Spleen (tissue), 11 donors: ENCODE measurements at regions not wholly inside any gene's neighbourhood (a gene's known extent, or its start where the extent isn't known, plus 50 kb on each side); places are given as distances from the start of the nearest gene placed in this dataset.

Experiments
- DNase-seq: peaks from one replicate; pipeline ENCODE4 v3.0.0-alpha.2; 2020
- H3K27ac ChIP-seq, 8 donors: fragments of 200-600 bp; sonication (generic) in 7 of 8; 1 replicate in 4 of 8; 2 replicates in 4 of 8; pipeline versions ENCODE4 v1.5.0 to v1.8.0; 2016 to 2021; ENCODE audit warnings: inconsistent platforms in 4 of 8, mild to moderate bottlenecking in 4 of 8, moderate library complexity in 1 of 8
- H3K27me3 ChIP-seq, 7 donors: fragments of 200-600 bp; sonication (generic) in 6 of 7; replicated peaks in 1 of 7; 1 replicate in 4 of 7; 2 replicates in 3 of 7; pipeline versions ENCODE4 v1.5.0 to v1.8.0; 2016 to 2021; ENCODE audit warnings: inconsistent platforms in 3 of 7, mild to moderate bottlenecking in 1 of 7
- H3K36me3 ChIP-seq, 6 donors: fragments of 200-600 bp; sonication (generic) in 5 of 6; 1 replicate in 4 of 6; 2 replicates in 2 of 6; pipeline versions ENCODE4 v1.5.0 to v1.8.0; 2016 to 2021; ENCODE audit warnings: inconsistent platforms in 2 of 6
- H3K4me1 ChIP-seq, 6 donors: fragments of 200-600 bp; sonication (generic) in 5 of 6; 1 replicate in 3 of 6; 2 replicates in 3 of 6; pipeline versions ENCODE4 v1.5.0 to v1.8.0; 2016 to 2021; ENCODE audit warnings: inconsistent platforms in 3 of 6
- H3K4me3 ChIP-seq, 8 donors: fragments of 200-600 bp; sonication (generic) in 7 of 8; 1 replicate in 4 of 8; 2 replicates in 4 of 8; pipeline versions ENCODE4 v1.5.0 to v1.8.0; 2016 to 2021; ENCODE audit warnings: inconsistent platforms in 4 of 8, mild to moderate bottlenecking in 4 of 8, moderate library complexity in 2 of 8
- H3K9me3 ChIP-seq, 8 donors: fragments of 200-600 bp; sonication (generic) in 7 of 8; 1 replicate in 4 of 8; 2 replicates in 4 of 8; pipeline versions ENCODE4 v1.5.0 to v1.8.0; 2016 to 2021; ENCODE audit warnings: inconsistent platforms in 4 of 8
- CTCF ChIP-seq, 11 experiments: fragments of 200-600 bp in 7 of 11; fragments of 450-650 bp in 4 of 11; sonication (generic) in 4 of 11; IDR thresholded peaks in 8 of 11; conservative IDR thresholded peaks in 3 of 11; 1 replicate in 7 of 11; 2 replicates in 4 of 11; pipeline versions ENCODE4 v1.4.0 to v1.8.0; 2016 to 2021; ENCODE audit warnings: antibody characterized with exemption in 11 of 11, inconsistent platforms in 4 of 11, mild to moderate bottlenecking in 1 of 11
- POLR2A ChIP-seq, 3 donors: fragments of 450-650 bp; IDR thresholded peaks; one replicate each; pipeline ENCODE4 v1.5.1; 2017; ENCODE audit warnings: antibody characterized with exemption in 3 of 3, mild to moderate bottlenecking in 1 of 3
- POLR2AphosphoS5 ChIP-seq, 3 donors: sonication (generic); formaldehyde crosslinking; IDR thresholded peaks; one replicate each; pipeline ENCODE4 v1.5.1; 2017; ENCODE audit warnings: antibody characterized with exemption in 3 of 3
- WGBS, 5 donors: extraction: QIAGEN DNeasy Blood & Tissue Kit in 3 of 5; methylation state at CpG; one replicate each; pipeline versions ENCODE4 v1.1.5 to v1.1.7; 2013 to 2018; 5-methylcytosine and 5-hydroxymethylcytosine counted together
- intact Hi-C: fragments of 100-400 bp; cut with DNase I; formaldehyde crosslinking; loops from one replicate; pipeline ENCODE4 v1.15.0; 2023; ENCODE audit warnings: low total_unique reads
- donor health status: healthy with polysubstance abuse.
- donor health status: DM: no; HTN: no; CAD: no; lungs with moderate emphysema.
- donor health status: DM: no; HTN: no; CAD: no.
- donor health status: Bipolar disorder and iron deficiency.
- donor health status: healthy.
- donor health status: DM: no; HTN: no; CAD: no.
- donor health status: DM: yes; HTN: yes; CAD: no.

GRCh38 chr5:67809589-67809988 lies 406.0 kb upstream of the PIK3R1 start:
- Histone ChIP-seq H3K4me3 (no peak overlapping the region), H3K36me3 (no peaks in the 10 kb centered on the region), H3K9me3 (no peaks in the 10 kb centered on the region), H3K4me1 (peaks cover 0 to under 1% (median 0%) of the 10 kb centered on the region in 6 donors), H3K27ac (no peak overlapping the region), H3K27me3 (no peaks in the 10 kb centered on the region)
- no peak for DNase-seq
- no peak for TF ChIP-seq POLR2AphosphoS5 (IDR thresholded peaks at IDR 0.05)
- TF ChIP-seq CTCF (IDR thresholded peaks at IDR 0.05 in 8 of 11, conservative IDR thresholded peaks at IDR 0.05 in 3 of 11), result no peak
- no peak for TF ChIP-seq POLR2A (IDR thresholded peaks at IDR 0.05)
- 48 to 71% (median 63%) methylated on average over 5 of the region's 5 CpGs for WGBS, 5 donors
- intact Hi-C loops, result no loop called here

- H3K4me1 ChIP-seq, result no peaks in the 10 kb centered on the region
- intact Hi-C loops, result no loop called here
- WGBS, 5 donors, result 88 to 92% (median 89%) methylated on average over 2 of the region's 2 CpGs
- H3K27ac ChIP-seq, result no peak overlapping the region
- H3K9me3 ChIP-seq, result no peaks in the 10 kb centered on the region
- TF ChIP-seq POLR2A (IDR thresholded peaks at IDR 0.05) (no peak), POLR2AphosphoS5 (IDR thresholded peaks at IDR 0.05) (no peak), CTCF (IDR thresholded peaks at IDR 0.05 in 8 of 11, conservative IDR thresholded peaks at IDR 0.05 in 3 of 11) (no peak)
- no peaks in the 10 kb centered on the region for H3K36me3 ChIP-seq
- no peak for DNase-seq
- no peaks in the 10 kb centered on the region for H3K27me3 ChIP-seq
- H3K4me3 ChIP-seq, result no peak overlapping the region
Measured at GRCh38 chr5:67808340-67808739, 407.2 kb upstream of the PIK3R1 start.

GRCh38 chr5:67807439-67807888 lies 408.1 kb upstream of the PIK3R1 start:
- H3K27ac ChIP-seq, result no peak overlapping the region
- no peaks in the 10 kb centered on the region for H3K4me1 ChIP-seq
- H3K36me3 ChIP-seq, result no peaks in the 10 kb centered on the region
- TF ChIP-seq POLR2AphosphoS5 (IDR thresholded peaks at IDR 0.05) (no peak), POLR2A (IDR thresholded peaks at IDR 0.05) (no peak), CTCF (IDR thresholded peaks at IDR 0.05 in 8 of 11, conservative IDR thresholded peaks at IDR 0.05 in 3 of 11) (no peak)
- H3K4me3 ChIP-seq, result no peak overlapping the region
- intact Hi-C loops, result no loop called here
- H3K9me3 ChIP-seq, result no peaks in the 10 kb centered on the region
- H3K27me3 ChIP-seq, result no peaks in the 10 kb centered on the region
- 81 to 94% (median 86%) methylated on average over 1 of the region's 1 CpG for WGBS, 5 donors
- no peak for DNase-seq

GRCh38 chr5:67806654-67807438 lies 408.7 kb upstream of the PIK3R1 start:
- TF ChIP-seq CTCF (IDR thresholded peaks at IDR 0.05 in 8 of 11, conservative IDR thresholded peaks at IDR 0.05 in 3 of 11) (no peak), POLR2AphosphoS5 (IDR thresholded peaks at IDR 0.05) (no peak), POLR2A (IDR thresholded peaks at IDR 0.05) (no peak)

More at GRCh38 chr5:67806654-67807438, 408.7 kb upstream of the PIK3R1 start:
- no peaks in the 10 kb centered on the region for H3K9me3 ChIP-seq
- no peaks in the 10 kb centered on the region for H3K27me3 ChIP-seq
- 89 to 97% (median 96%) methylated on average over 5 of the region's 5 CpGs for WGBS, 5 donors
- H3K4me3 ChIP-seq, result no peak overlapping the region
- no peak for DNase-seq
- H3K4me1 ChIP-seq, result no peaks in the 10 kb centered on the region
- H3K36me3 ChIP-seq, result no peaks in the 10 kb centered on the region
- intact Hi-C loops, result no loop called here
- H3K27ac ChIP-seq, result no peak overlapping the region
